ENCODE measurements at regions not wholly inside any gene's neighbourhood (a gene's known extent, or its start where the extent isn't known, plus 50 kb on each side); places are given as distances from the start of the nearest gene placed in this dataset.

- no peak for TF ChIP-seq CTCF (optimal IDR thresholded peaks at IDR 0.05 in 1 of 3, IDR thresholded peaks at IDR 0.05 in 1 of 3, conservative IDR thresholded peaks at IDR 0.05 in 1 of 3; ENCODE audit: extremely low read depth in 1 of 3, insufficient read depth in 2 of 3, low read length in 3 of 3)
- TF ChIP-seq EZH2 (IDR thresholded peaks at IDR 0.05; ENCODE audit: low read length) = no peak
Measured at GRCh38 chr7:88681682-88682081, 77.8 kb upstream of the ZNF804B start.
